ENCODE measurements at regions not wholly inside any gene's neighbourhood (a gene's known extent, or its start where the extent isn't known, plus 50 kb on each side); places are given as distances from the start of the nearest gene placed in this dataset.

DNA sequence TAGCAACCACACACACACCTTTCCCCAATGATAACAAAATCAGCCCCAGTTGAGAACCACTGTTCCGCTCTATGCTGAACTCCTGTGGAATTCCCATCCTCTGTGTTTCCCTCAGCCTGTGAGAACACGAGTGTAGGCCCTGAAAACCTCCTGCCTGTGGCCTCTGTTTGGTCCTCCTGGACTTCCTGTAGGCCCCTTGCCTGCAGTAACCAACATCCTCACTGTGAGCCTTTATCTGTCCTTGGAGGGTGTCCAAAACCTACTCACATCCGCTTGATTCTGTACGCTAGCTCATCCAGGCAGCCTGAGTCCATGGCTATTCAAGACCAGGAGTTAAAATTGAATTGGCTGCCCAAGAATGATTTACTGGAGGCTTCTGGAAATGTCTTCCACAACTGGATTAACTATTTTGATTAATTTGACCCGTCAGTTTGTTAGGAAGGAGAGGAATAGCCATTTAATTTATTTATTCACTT lies 149.8 kb downstream of the AKR1D1 start:
- no peak for TF ChIP-seq EZH2phosphoT487 (IDR thresholded peaks at IDR 0.05; ENCODE audit: borderline replicate concordance)
- TF ChIP-seq, protein P1, sequence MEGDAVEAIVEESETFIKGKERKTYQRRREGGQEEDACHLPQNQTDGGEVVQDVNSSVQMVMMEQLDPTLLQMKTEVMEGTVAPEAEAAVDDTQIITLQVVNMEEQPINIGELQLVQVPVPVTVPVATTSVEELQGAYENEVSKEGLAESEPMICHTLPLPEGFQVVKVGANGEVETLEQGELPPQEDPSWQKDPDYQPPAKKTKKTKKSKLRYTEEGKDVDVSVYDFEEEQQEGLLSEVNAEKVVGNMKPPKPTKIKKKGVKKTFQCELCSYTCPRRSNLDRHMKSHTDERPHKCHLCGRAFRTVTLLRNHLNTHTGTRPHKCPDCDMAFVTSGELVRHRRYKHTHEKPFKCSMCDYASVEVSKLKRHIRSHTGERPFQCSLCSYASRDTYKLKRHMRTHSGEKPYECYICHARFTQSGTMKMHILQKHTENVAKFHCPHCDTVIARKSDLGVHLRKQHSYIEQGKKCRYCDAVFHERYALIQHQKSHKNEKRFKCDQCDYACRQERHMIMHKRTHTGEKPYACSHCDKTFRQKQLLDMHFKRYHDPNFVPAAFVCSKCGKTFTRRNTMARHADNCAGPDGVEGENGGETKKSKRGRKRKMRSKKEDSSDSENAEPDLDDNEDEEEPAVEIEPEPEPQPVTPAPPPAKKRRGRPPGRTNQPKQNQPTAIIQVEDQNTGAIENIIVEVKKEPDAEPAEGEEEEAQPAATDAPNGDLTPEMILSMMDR (conservative IDR thresholded peaks at IDR 0.05; ENCODE audit: low read length), result no peak
